HG03439 (cell line): ENCODE measurements at regions not wholly inside any gene's neighbourhood (a gene's known extent, or its start where the extent isn't known, plus 50 kb on each side); places are given as distances from the start of the nearest gene placed in this dataset.

Source experiments
- ATAC-seq: cut with Tn5 transposase; IDR thresholded peaks from one replicate; pipeline ENCODE4 v1.9.1; 2021; ENCODE audit warnings: mild to moderate bottlenecking, moderate library complexity; ENCODE audit not compliant: unreplicated experiment

GRCh38 chr5:61777292-61777691, 445.2 kb downstream of the ZSWIM6 start:
- ATAC-seq: no peak

- ATAC-seq: no peak
These were observed 447.7 kb downstream of the ZSWIM6 start for GRCh38 chr5:61779743-61780142.

GRCh38 chr5:61783481-61783880, 451.4 kb downstream of the ZSWIM6 start:
- no peak for ATAC-seq

DNA sequence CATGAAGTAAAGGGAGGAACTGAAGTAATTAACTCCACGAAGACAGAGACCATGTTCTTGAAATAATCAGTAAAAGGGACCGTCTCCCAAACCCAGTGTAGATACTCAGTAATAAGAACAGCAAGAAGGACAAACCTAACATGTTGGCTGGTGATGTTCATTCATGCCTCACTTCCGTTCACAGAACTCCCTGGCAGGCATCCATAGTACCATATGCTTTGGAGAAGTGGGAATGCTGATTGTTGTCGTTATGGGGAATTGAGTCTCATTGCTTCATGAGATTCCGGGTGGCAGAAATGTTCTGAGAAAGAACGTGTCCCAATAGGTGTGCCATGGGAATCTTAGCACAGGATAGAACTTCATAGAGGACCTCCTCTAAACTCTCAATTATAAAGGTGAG, 452.3 kb downstream of the ZSWIM6 start:
- ATAC-seq: no peak

DNA sequence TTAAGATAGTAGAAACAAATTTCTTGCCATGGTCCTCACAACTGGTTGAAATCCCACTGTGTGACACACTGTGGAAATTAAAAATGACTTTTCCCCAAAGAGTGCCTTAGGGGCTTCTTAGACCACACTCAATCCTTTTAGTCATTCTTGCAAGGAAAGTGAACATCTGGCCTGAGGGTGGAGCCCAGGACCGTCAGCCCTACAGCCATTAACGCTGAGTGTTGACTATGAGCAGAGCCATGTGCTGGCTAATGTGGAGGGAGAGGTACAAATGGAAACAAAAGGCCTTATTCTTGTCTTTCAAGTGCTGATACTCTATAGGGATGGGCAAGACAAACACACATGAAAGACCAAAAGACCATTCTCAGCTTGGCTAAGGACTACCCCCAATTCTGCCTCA, 456.5 kb downstream of the ZSWIM6 start:
- no peak for ATAC-seq

- no peak for ATAC-seq
These were observed 457.9 kb downstream of the ZSWIM6 start for GRCh38 chr5:61790007-61790406.

DNA sequence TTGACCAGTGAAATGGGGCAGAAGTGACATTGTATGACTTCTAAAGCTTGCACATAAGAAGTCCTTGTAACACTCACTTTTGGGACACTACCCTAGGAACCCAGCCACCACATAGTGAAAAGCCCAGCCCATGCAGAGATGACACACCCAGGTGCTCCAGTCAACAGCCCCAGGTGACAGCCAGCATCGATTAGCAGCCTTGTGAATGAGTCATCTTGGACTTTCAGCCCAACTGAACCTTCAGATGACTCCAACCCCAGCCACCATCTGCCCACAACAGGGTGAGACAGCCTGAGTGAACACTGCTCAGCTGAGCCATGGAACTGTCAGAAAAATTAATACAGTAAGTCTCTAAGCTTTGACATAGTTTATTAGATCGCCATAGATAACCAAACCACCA, 458.6 kb downstream of the ZSWIM6 start:
- ATAC-seq: peak; percentile 96

DNA sequence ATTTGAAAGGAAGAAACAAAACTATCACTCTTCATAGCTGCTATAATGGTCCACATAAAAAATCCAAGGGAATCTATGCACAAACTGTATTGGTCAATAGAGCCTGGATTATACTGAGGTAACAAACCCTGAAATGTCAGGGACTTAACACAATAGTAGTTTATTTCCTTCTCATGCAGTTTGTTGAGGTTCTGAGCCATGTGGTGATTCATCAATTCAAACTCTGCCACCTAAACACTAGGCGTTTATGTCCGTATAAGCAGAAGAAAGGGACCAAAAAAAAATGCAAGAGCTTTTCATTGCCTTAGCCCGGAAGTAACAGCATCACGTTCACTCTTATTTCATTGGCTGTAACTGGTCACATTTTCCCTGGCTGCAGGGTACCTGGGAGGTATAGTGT, 464.7 kb downstream of the ZSWIM6 start:
- ATAC-seq: no peak

DNA sequence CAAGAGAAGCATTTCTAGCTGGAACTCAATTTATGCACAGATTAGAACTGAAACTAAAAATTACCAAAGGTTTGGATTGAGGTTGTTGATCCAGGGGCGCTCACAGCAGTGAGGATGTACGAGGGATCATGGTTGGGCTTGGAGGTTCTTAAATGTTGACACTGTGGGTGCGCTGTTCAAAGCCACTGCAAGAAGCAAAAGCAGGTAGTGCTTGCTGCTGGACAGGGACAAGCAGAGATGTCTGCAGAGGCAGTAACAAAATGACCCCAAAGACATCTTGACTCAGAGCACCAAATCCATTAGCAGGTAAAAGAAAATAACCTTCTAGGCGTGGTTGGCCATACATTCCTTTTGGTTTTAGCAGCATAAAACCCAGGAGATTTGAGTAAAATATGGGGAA, 468.4 kb downstream of the ZSWIM6 start:
- ATAC-seq: no peak

DNA sequence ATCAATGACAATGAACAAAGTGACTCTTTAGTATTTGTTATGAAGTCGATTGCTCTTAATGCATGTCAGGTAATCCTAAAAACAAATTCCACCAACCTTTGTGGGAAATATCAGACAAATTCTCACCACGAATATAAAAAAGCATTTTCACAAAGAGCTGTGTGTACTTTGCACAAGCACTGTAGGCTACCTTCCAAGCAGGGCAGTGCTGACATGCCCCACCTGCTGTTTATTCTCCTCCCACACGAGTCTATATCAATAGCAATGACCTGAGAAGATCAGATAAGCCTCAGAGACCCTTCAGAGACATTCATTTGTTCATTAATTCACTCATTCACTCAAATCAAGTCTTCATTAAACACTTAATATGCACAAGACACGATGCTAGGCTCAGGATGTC, 469.1 kb downstream of the ZSWIM6 start:
- ATAC-seq: no peak

DNA sequence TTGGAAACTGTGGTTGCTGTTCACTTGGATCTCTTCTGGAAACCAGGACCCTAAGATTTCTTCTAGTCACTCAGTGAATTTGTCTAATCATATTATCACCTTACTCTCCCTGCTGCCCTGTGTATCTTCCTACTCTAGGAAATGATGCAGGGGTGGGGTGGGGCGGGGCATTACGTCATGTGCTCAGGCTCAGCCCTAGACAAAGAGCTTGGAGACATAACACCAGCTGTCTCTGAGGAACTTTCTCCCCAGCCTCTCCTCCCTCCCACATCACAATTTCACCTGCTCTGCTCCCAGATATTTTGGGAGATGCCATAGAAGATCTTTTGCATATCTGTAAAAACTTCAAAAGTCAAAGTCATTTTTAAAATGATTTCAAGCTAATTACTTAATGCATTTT, 470.4 kb downstream of the ZSWIM6 start:
- no peak for ATAC-seq

DNA sequence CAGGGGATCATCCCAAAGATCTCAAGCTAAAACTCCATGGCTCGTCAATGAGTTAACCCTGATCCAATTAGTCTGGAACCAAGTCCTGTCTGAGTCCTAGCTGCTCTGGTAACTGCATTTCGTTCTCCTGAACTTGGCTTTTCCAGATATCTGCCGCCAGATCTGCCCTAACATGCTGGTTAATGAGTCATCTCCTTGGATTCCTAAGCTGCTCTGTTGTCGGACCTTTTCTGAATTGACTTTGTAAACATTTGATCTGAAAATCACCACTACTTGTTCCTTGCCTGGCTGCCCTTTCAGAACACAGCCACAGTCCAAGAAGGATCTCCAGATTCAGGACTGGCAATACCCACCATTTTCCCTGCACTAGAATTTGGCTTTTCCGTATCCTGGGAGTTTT, 473.0 kb downstream of the ZSWIM6 start:
- no peak for ATAC-seq

GRCh38 chr5:61806491-61807020, 474.5 kb downstream of the ZSWIM6 start:
- no peak for ATAC-seq

DNA sequence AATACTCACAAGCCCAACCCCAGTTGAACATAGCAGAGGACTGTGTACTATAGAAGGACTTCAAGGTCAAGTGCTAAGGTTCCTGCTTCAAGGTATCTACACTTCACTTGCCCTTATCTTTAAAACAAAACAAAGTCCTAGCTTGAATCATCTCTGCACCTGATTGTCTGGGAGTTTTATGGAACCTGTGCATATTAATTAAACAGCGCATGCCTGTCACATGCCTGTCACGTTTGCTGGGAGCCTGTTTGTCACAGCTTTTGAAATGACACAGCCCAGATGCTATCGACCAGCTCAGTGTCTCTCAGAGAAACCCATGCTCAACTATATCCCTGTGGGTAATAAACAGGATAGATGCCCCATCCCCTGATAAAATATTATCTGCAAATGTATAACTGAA, 476.0 kb downstream of the ZSWIM6 start:
- ATAC-seq: no peak

DNA sequence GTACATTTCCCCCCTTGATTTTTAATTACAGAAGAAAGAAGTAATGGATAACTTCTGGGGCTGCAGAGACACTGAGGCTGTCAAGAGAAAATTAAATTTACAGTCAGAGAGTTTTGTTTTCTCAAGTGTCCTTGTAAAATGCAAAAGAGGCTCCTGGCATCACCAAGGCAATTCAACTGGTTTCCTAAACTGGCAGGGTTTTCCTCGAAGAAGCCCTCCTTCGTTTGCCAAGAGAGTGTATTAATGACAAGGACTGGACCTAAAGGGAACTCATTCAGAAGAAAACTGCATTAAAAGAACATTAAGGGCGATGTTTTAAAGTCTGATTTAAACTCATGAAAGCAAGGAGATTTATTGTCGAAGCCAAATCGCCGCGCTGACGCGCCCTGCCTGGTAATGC, 476.9 kb downstream of the ZSWIM6 start:
- no peak for ATAC-seq

DNA sequence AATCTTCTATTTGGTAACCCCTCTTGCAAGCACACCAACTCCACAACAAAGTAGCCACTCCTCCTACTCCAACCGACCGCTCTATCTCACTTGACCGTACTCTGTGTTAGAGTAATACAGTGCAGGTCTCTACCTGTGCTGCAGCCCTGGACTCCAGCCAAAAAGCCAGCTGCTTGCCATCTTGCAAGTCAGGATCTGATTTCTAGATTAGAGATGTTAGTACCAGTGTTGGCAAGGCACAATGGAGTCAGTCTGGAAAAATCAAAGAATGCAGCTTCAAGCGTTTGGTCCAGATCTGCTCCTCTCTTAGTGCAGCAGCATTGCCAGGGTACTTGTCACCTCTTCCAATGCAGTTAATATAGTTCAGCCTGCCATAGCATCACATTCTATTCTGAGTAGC, 477.6 kb downstream of the ZSWIM6 start:
- no peak for ATAC-seq

GRCh38 chr5:61811052-61811451, 479.0 kb downstream of the ZSWIM6 start:
- ATAC-seq: no peak

DNA sequence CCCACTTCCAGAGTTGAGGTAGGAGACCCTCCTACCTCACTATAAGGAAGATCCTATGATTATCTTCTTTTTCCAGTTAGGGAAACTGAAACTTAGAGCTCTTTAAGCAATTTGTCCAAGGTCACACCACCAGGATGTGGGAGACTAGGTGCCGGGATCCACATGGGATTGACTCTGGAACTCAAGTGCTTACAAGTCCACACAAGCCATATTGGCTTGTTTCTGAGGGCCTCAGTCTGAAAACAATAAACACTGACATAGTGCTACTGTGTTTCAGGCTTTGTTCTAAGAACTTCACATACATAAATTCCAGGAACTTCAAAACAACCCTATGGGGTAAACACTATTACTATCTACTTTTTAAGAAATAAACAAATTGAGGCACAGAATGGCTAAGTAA, 481.3 kb downstream of the ZSWIM6 start:
- ATAC-seq: no peak

DNA sequence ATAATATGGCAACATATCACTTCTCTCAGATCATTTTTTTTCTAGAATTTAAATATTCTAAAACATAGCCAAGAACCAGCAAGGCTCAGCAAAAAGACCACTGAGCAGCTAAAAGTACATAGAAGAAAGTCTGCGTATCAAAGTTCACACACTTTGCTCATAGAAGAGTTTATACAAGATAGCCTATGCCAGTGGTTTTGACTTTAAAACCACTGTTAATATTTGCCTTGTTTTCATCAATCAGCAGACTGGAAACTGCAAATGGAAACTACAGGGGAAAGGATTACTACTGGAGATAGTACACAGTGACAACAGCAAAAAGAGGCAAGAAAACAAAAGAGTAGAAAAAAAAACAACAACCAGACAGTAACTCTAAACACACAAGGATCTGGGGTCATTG, 483.3 kb downstream of the ZSWIM6 start:
- ATAC-seq: no peak

DNA sequence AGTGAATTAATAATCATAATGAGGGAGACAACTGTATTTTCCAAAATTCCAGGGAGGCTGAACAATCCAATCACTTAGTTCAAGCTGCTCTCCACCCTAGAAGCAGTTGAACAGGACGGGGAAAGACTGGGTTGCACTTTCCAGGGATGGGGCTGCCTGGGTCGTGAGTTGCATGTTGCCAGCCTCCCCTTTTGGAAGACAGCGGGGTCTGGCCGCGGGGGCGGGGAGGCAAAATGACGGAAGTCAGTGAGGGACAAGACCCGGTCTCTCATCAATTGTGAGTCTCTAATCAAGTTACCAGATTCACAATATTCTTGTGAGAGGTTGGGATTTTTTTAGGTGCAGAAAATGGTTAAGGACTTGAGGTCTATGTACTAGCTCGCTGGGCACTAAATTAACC, 484.1 kb downstream of the ZSWIM6 start:
- ATAC-seq: no peak

DNA sequence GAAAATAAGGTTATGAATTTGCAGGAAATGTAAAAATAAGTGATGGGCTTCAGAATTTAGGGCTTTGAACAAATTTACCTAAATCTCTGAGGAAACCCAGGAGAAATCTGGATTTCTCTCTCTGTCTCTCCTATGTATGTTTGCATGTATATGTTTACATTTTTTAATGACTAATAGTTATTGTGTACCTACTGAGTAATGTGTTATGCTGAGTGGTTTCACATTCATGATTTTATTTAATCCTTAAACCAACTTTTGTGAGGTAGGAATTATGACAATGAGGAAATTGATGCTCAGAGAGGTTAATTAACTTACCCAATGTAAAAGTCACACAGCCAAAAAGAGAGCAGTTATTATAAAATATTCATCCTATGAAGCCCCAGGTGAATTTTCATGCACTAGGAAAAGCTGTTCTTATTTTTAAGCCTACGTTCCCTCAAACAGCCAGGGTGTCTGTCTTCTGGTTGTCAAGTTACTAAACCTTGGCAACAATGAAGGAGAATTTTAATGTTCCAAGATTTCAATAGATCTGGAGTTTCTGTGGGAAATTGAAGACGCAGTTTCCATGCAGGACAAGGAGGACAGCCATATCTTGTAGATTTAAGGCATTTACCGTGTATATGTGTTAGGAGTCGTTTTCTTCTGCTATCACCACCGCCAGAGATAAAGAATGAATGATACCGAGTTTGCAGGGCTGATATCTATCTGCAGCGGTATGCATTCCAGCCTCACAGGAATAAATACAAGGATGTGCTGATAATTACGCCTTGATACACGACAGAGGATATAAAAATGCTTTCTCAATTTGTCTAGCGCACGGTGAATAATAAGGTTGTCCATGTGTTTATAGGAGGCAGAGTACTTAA, 484.8 kb downstream of the ZSWIM6 start:
- no peak for ATAC-seq

DNA sequence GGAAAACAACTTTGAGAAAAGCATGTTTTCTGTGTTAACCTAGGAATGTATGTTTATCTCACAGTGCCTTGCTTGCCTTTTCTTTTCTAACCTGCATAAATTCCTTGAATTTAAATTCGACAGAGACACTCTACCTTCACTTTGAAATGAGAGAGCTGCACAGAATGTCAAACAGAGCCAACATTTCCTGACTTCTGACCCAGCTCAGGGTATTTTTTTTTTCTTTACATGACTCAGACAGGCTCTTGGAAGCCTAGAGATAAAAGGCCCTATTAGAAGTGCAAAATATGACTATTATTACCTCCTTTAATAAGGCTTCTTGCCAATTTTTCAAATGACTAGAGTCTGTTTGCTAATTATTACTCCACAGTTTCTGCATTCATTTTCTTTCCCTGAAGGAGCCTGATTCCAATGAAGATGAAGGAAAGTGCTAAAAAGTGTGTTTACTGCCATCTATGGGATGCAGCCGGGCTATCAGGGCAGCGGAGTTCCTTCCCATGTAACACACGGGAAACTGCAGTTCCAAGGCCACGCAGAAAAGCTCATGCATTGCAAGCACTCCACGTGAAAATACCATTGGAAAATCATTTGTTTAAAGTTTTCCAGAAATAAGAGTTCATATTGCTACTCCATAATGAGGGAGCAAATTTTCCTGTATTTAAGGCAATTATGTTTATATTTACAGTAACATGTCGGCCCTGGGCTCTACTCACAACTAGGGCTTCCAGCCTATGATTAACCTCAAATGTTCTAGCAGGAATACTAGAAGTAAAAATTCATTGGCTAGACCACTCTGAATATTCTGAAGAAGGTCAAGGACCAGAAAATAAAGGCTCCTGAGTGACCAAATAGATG, 485.6 kb downstream of the ZSWIM6 start:
- ATAC-seq: no peak
